SK-N-SH (cell line): ENCODE measurements at regions not wholly inside any gene's neighbourhood (a gene's known extent, or its start where the extent isn't known, plus 50 kb on each side); places are given as distances from the start of the nearest gene placed in this dataset.

Experiments
- CTCF ChIA-PET: fragments of 300-600, 350-600 bp; formaldehyde crosslinking; extraction: SDS; loops from one replicate; lab custom pipeline; 2021; lab: Yijun Ruan, JAX
- POLR2A ChIA-PET: fragments of 350-600 bp; sonication (Branson Sonifier 250); formaldehyde crosslinking; extraction: SDS; loops from one replicate; lab custom pipeline; 2020; ENCODE audit warnings: antibody characterized with exemption, inconsistent platforms; lab: Yijun Ruan, JAX
- DNase-seq: peaks from one replicate; pipeline ENCODE4 v3.0.0; 2012
- H2AFZ ChIP-seq: fragments of 200-600 bp; sonication (generic); 2 replicates; pipeline ENCODE4 v1.8.1; 2016; ENCODE audit warnings: antibody characterized with exemption, mild to moderate bottlenecking, low read depth
- H3F3A ChIP-seq: fragments of 200-600 bp; sonication (generic); replicated peaks from 2 replicates; pipeline ENCODE3; 2016; ENCODE audit warnings: antibody characterized with exemption, mild to moderate bottlenecking; ENCODE audit not compliant: insufficient read depth
- H3K27ac ChIP-seq, 2 experiments: fragments of 200-500 bp in 1 of 2; fragments of 200-600 bp in 1 of 2; sonication (Bioruptor generic) in 1 of 2; sonication (generic), shearing (Covaris generic) in 1 of 2; 2 replicates each; pipeline versions ENCODE4 v1.5.1 to v1.6.1; 2014 to 2016; ENCODE audit warnings: low read depth in 2 of 2, inconsistent platforms in 1 of 2, low read length in 1 of 2, mild to moderate bottlenecking in 1 of 2, mixed read lengths in 1 of 2
- H3K27me3 ChIP-seq: fragments of 200-600 bp; sonication (generic), shearing (Covaris generic); 2 replicates; pipeline ENCODE4 v1.6.1; 2016; ENCODE audit warnings: mixed run types; ENCODE audit not compliant: insufficient read depth
- H3K36me3 ChIP-seq, 2 experiments: fragments of 200-500 bp in 1 of 2; fragments of 200-600 bp in 1 of 2; sonication (Bioruptor generic) in 1 of 2; sonication (generic) in 1 of 2; replicated peaks in 1 of 2; 2 replicates each; pipeline versions ENCODE3 to v1.5.1; 2014 to 2016; ENCODE audit warnings: low read length in 1 of 2, mild to moderate bottlenecking in 1 of 2; ENCODE audit not compliant: insufficient read depth in 2 of 2, control insufficient read depth in 1 of 2
- H3K4me1 ChIP-seq, 2 experiments: fragments of 200-500 bp in 1 of 2; fragments of 200-600 bp in 1 of 2; sonication (Bioruptor generic) in 1 of 2; sonication (generic), shearing (Covaris generic) in 1 of 2; 2 replicates each; pipeline versions ENCODE4 v1.5.1 to v1.6.1; 2014 to 2016; ENCODE audit warnings: low read depth in 1 of 2, low read length in 1 of 2, mixed run types in 1 of 2; ENCODE audit not compliant: insufficient read depth in 2 of 2, control insufficient read depth in 1 of 2
- H3K4me2 ChIP-seq: fragments of 200-600 bp; sonication (generic), shearing (Covaris generic); 2 replicates; pipeline ENCODE4 v1.6.1; 2017; ENCODE audit warnings: mixed run types
- H3K4me3 ChIP-seq, 2 experiments: fragments of 200-500 bp in 1 of 2; fragments of 200-600 bp in 1 of 2; sonication (Bioruptor generic) in 1 of 2; sonication (generic), shearing (Covaris generic) in 1 of 2; 2 replicates each; pipeline versions ENCODE4 v1.5.1 to v1.8.1; 2014 to 2016; ENCODE audit warnings: low read depth in 2 of 2, inconsistent platforms in 1 of 2, low read length in 1 of 2, mild to moderate bottlenecking in 1 of 2, mixed read lengths in 1 of 2, moderate library complexity in 1 of 2
- H3K79me2 ChIP-seq: fragments of 200-600 bp; sonication (generic); 2 replicates; pipeline ENCODE4 v1.8.1; 2017; ENCODE audit warnings: mild to moderate bottlenecking; ENCODE audit not compliant: insufficient read depth
- H3K9ac ChIP-seq: fragments of 200-600 bp; sonication (generic); 2 replicates; pipeline ENCODE4 v1.6.1; 2017; ENCODE audit warnings: mixed run types
- H3K9me2 ChIP-seq: fragments of 200-600 bp; sonication (generic); 2 replicates; pipeline ENCODE4 v1.6.1; 2017; ENCODE audit warnings: mixed run types
- H3K9me3 ChIP-seq: fragments of 200-600 bp; sonication (generic); 2 replicates; pipeline ENCODE4 v1.6.1; 2017; ENCODE audit warnings: mixed run types, mild to moderate bottlenecking, moderate library complexity
- H4K20me1 ChIP-seq: fragments of 200-600 bp; sonication (generic); 2 replicates; pipeline ENCODE4 v1.6.1; 2017; ENCODE audit warnings: mild to moderate bottlenecking, mixed run types; ENCODE audit not compliant: insufficient read depth
- ELF1 ChIP-seq: IDR thresholded peaks from 2 replicates; pipeline ENCODE4 v1.4.0; 2012
- EP300 ChIP-seq, 2 experiments: IDR thresholded peaks; 2 replicates each; pipeline versions ENCODE4 v1.4.0 to v1.6.1; 2012; ENCODE audit warnings: borderline replicate concordance in 1 of 2, low read depth in 1 of 2, low read length in 1 of 2
- EZH2phosphoT487 ChIP-seq: fragments of 200-600 bp; sonication (generic); IDR thresholded peaks from 2 replicates; pipeline ENCODE4 v1.6.1; 2017; ENCODE audit warnings: low read depth, mixed run types, mild to moderate bottlenecking, antibody characterized with exemption, moderate library complexity, borderline replicate concordance
- GABPA ChIP-seq: IDR thresholded peaks from 2 replicates; pipeline ENCODE4 v1.4.0; 2012; ENCODE audit warnings: low read depth, mild to moderate bottlenecking
- JUND ChIP-seq: IDR thresholded peaks from 2 replicates; pipeline ENCODE4 v1.4.0; 2012
- NFIC ChIP-seq: IDR thresholded peaks from 2 replicates; pipeline ENCODE4 v1.4.0; 2012; ENCODE audit warnings: borderline replicate concordance
- NRF1 ChIP-seq: IDR thresholded peaks from 2 replicates; pipeline ENCODE4 v1.6.1; 2012; ENCODE audit warnings: low read depth, mild to moderate bottlenecking, low read length
- POLR2AphosphoS5 ChIP-seq: IDR thresholded peaks from 2 replicates; pipeline ENCODE4 v1.6.1; 2012; ENCODE audit warnings: low read depth, low read length
- RAD21 ChIP-seq: IDR thresholded peaks from 2 replicates; pipeline ENCODE4 v1.6.1; 2012; ENCODE audit warnings: mild to moderate bottlenecking, low read length
- SIN3A ChIP-seq: IDR thresholded peaks from 2 replicates; pipeline ENCODE4 v1.6.1; 2012; ENCODE audit warnings: low read depth, mild to moderate bottlenecking, low read length, moderate library complexity, borderline replicate concordance
- TCF12 ChIP-seq: IDR thresholded peaks from 2 replicates; pipeline ENCODE4 v1.4.0; 2012
- WGBS: methylation state at CpG from one replicate; pipeline ENCODE4 v1.1.6; 2017; ENCODE audit warnings: low lambda C conversion rate; 5-methylcytosine and 5-hydroxymethylcytosine counted together
- TF ChIP-seq, protein P1 (sequence below): fragments of 150-350 bp; IDR thresholded peaks from 2 replicates; pipeline ENCODE4 v1.6.1; 2016; ENCODE audit warnings: mild to moderate bottlenecking, low read depth, low read length
- TF ChIP-seq, protein P2 (sequence below): IDR thresholded peaks from 2 replicates; pipeline ENCODE4 v1.6.1; 2012; ENCODE audit warnings: mild to moderate bottlenecking, low read depth, low read length, moderate library complexity

DNA sequence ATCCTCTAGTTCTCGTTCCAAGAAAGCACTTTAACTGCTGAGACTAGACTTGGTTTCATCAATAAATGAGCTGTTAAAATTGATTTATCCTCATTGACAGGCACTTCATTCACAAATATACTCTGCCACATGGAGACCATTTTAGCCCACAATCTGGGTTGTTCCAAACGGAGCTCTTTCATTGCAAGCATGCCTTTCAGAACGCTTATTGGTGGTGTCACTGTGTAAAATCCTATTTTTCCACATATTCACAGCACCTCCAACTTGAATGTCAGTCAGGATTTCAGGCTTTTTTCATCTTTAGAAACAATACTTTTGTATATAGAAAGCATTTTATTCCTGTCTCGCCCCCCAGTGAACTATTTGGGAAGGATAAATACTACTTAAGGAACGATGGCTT is 424.7 kb upstream of the NRP1 start (continued):
- TF ChIP-seq SIN3A (no peak), EP300 (IDR thresholded peaks at IDR 0.05; ENCODE audit: borderline replicate concordance in 1 of 2, low read depth in 1 of 2, low read length in 1 of 2) (no peak)
- TF ChIP-seq, protein P1, sequence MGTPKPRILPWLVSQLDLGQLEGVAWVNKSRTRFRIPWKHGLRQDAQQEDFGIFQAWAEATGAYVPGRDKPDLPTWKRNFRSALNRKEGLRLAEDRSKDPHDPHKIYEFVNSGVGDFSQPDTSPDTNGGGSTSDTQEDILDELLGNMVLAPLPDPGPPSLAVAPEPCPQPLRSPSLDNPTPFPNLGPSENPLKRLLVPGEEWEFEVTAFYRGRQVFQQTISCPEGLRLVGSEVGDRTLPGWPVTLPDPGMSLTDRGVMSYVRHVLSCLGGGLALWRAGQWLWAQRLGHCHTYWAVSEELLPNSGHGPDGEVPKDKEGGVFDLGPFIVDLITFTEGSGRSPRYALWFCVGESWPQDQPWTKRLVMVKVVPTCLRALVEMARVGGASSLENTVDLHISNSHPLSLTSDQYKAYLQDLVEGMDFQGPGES = no peak
- TF ChIP-seq, all 33 proteins: peak for 0

- no peaks in the 10 kb centered on the region for H3K27me3 ChIP-seq
- no peak overlapping the region for H3K27ac ChIP-seq
- no peaks in the 10 kb centered on the region for H3K9me3 ChIP-seq
- no peak overlapping the region for H2AFZ ChIP-seq
- H3K9ac ChIP-seq = no peak overlapping the region
- CTCF ChIA-PET = no interaction called here
- peaks cover 0 to 8% of the 10 kb centered on the region in 2 experiments; a peak in 2 of 4 replicates for H3K4me1 ChIP-seq
- no peak overlapping the region for H3K4me3 ChIP-seq
- no peaks in the 10 kb centered on the region for H3K36me3 ChIP-seq
- DNase-seq = no peak
- TF ChIP-seq NFIC = peak; percentile 4; the same call in 1 of the 2 replicates
- TF ChIP-seq ELF1 = no peak
- H4K20me1 ChIP-seq = no peaks in the 10 kb centered on the region
- no peaks in the 10 kb centered on the region for H3F3A ChIP-seq
- H3K4me2 ChIP-seq = no peak overlapping the region
- no peaks in the 10 kb centered on the region for H3K79me2 ChIP-seq
- no peaks in the 10 kb centered on the region for H3K9me2 ChIP-seq
- POLR2A ChIA-PET = no interaction called here
- WGBS = 69% methylated on average over 3 of the region's 3 CpGs
Observed at GRCh38 chr10:33758299-33758698, 423.8 kb upstream of the NRP1 start.

DNA sequence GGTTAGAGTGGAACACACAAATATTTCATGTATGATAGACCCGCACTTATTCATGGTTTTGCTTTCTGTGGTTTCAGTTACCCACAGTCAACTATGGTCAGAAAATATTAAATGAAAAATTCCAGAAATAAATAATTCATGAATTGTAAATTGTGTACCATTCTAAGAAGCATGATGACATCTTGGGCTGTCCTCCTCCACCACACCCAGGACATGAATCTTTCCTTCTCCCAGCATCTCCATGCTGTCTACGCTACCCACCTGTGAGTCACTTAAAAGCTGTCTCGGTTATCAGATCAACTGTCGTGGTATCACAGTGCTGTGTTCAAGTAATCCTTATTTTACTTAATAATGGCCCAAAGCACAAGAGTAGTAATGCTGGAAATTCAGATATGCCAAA is 419.6 kb upstream of the NRP1 start:
- 82% methylated on average over 4 of the region's 4 CpGs for WGBS
- Histone ChIP-seq H2AFZ (no peak overlapping the region), H3K27ac (no peak overlapping the region), H3K4me3 (no peak overlapping the region), H3K9ac (no peak overlapping the region), H3K27me3 (no peaks in the 10 kb centered on the region), H3F3A (no peaks in the 10 kb centered on the region), H3K4me1 (peaks cover 0 to 6% of the 10 kb centered on the region in 2 experiments; a peak in 2 of 4 replicates), H4K20me1 (no peaks in the 10 kb centered on the region), H3K9me3 (no peaks in the 10 kb centered on the region), H3K4me2 (no peak overlapping the region), H3K9me2 (no peaks in the 10 kb centered on the region), H3K79me2 (no peaks in the 10 kb centered on the region), H3K36me3 (no peaks in the 10 kb centered on the region)
- DNase-seq = no peak
- ChIA-PET POLR2A (no interaction called here), CTCF (no interaction called here)
- TF ChIP-seq, protein P2, sequence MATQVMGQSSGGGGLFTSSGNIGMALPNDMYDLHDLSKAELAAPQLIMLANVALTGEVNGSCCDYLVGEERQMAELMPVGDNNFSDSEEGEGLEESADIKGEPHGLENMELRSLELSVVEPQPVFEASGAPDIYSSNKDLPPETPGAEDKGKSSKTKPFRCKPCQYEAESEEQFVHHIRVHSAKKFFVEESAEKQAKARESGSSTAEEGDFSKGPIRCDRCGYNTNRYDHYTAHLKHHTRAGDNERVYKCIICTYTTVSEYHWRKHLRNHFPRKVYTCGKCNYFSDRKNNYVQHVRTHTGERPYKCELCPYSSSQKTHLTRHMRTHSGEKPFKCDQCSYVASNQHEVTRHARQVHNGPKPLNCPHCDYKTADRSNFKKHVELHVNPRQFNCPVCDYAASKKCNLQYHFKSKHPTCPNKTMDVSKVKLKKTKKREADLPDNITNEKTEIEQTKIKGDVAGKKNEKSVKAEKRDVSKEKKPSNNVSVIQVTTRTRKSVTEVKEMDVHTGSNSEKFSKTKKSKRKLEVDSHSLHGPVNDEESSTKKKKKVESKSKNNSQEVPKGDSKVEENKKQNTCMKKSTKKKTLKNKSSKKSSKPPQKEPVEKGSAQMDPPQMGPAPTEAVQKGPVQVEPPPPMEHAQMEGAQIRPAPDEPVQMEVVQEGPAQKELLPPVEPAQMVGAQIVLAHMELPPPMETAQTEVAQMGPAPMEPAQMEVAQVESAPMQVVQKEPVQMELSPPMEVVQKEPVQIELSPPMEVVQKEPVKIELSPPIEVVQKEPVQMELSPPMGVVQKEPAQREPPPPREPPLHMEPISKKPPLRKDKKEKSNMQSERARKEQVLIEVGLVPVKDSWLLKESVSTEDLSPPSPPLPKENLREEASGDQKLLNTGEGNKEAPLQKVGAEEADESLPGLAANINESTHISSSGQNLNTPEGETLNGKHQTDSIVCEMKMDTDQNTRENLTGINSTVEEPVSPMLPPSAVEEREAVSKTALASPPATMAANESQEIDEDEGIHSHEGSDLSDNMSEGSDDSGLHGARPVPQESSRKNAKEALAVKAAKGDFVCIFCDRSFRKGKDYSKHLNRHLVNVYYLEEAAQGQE = no peak
- no peak for TF ChIP-seq TCF12
- no peak for TF ChIP-seq NRF1
- no peak for TF ChIP-seq JUND
- TF ChIP-seq EZH2phosphoT487 = no peak
- no peak for TF ChIP-seq RAD21
- no peak for TF ChIP-seq NFIC
- no peak for TF ChIP-seq GABPA
- TF ChIP-seq POLR2AphosphoS5 = no peak
